ENCODE measurements at regions not wholly inside any gene's neighbourhood (a gene's known extent, or its start where the extent isn't known, plus 50 kb on each side); places are given as distances from the start of the nearest gene placed in this dataset.

DNA sequence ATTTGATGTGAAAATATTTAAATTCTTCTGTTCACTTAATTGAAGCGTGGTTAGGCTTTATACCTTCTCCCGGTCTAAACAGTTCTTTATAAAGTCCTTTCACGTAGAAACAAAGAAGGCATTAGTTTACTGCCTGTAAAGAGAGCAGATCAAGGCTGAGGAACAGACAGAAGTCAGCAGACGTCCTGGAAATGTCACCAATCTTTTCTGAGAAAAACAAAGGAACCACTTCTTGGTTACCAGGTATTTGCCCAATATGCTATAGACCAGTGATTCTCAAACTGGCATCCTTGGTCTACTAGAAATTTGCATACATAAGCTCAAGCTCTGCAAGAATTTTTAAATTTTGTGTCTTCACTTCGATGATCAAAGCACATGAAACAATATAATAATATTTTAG, 89.2 kb upstream of the STK17B start:
- Histone ChIP-seq H3K9me3 (replicated peaks in 1 of 3) (no peaks in the 10 kb centered on the region), H3K27ac (peak overlapping the region in 3 of 5 donors; percentile 0 to 64 (median 40)), H3K4me3 (no peak overlapping the region), H3K4me1 (replicated peaks in 1 of 2) (peaks cover 4 to 20% of the 10 kb centered on the region in 2 donors), H3K27me3 (no peaks in the 10 kb centered on the region), H3K36me3 (replicated peaks in 1 of 2) (no peaks in the 10 kb centered on the region)
- intact Hi-C loops (cut with DNase I) = no loop called here
- no peak for DNase-seq
- 86 to 93% (median 89%) methylated on average over 5 of the region's 5 CpGs for WGBS, 4 donors
- TF ChIP-seq, protein P1, sequence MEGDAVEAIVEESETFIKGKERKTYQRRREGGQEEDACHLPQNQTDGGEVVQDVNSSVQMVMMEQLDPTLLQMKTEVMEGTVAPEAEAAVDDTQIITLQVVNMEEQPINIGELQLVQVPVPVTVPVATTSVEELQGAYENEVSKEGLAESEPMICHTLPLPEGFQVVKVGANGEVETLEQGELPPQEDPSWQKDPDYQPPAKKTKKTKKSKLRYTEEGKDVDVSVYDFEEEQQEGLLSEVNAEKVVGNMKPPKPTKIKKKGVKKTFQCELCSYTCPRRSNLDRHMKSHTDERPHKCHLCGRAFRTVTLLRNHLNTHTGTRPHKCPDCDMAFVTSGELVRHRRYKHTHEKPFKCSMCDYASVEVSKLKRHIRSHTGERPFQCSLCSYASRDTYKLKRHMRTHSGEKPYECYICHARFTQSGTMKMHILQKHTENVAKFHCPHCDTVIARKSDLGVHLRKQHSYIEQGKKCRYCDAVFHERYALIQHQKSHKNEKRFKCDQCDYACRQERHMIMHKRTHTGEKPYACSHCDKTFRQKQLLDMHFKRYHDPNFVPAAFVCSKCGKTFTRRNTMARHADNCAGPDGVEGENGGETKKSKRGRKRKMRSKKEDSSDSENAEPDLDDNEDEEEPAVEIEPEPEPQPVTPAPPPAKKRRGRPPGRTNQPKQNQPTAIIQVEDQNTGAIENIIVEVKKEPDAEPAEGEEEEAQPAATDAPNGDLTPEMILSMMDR (IDR thresholded peaks at IDR 0.05) = no peak
- no peak for TF ChIP-seq POLR2A (IDR thresholded peaks at IDR 0.05)

DNA sequence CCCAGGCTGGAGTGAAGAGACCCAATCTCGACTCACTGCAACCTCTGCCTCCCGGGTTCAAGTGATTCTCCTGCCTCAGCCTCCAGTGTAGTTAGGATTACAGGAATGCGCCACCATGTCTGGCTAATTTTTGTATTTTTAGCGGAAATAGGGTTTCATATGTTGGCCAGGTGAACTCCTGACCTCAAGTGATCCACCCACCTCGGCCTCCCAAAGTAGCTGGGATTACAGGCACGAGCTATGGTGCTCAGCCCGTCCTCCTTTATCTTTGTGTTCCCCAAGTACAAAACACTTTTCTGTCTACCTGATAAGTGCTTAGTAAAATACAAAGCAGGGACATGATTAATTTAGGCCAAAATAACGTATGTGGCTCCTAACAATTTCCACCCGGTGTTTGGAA, 91.2 kb upstream of the STK17B start:
- H3K9me3 ChIP-seq (replicated peaks in 1 of 3) = no peaks in the 10 kb centered on the region
- peaks cover 7 to 32% of the 10 kb centered on the region in 2 donors for H3K4me1 ChIP-seq (replicated peaks in 1 of 2)
- intact Hi-C loops (cut with DNase I) = no loop called here
- no peak for DNase-seq
- no peak overlapping the region for H3K4me3 ChIP-seq
- WGBS, 4 donors = 84 to 90% (median 86%) methylated on average over 9 of the region's 9 CpGs
- H3K27ac ChIP-seq = peak overlapping the region in 2 of 5 donors; percentile 5 to 12
- no peaks in the 10 kb centered on the region for H3K36me3 ChIP-seq (replicated peaks in 1 of 2)
- H3K27me3 ChIP-seq = no peaks in the 10 kb centered on the region
- TF ChIP-seq, protein P1 (IDR thresholded peaks at IDR 0.05) = no peak
- TF ChIP-seq POLR2A (IDR thresholded peaks at IDR 0.05) = no peak

DNA sequence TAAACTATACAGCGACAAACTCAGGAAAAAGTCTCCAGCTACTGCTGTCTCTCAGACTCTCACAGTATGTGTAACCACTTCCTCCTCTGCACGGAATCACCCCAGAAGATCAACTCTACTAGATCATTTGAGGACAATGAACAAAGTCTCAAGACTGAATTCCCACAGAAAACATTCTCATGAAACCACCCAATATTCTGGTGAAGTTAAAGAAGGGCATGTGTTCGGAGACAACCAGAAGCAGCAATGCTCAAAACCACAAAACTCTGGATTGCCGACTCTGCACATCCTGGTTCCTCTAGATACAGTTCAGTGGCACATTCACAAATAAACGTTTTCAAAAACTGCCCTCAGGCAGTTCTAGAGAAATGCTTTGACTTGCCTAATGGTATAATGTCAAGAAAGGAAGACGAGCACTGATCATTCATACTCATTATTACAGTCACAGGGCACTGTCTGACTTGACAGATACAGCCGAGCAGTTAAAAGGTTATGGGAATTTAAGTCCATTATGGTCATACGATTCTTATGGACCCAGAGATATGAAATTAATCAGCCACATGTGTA, 91.9 kb upstream of the STK17B start:
- 57 to 62% (median 58%) methylated on average over 8 of the region's 8 CpGs for WGBS, 4 donors
- Histone ChIP-seq H3K9me3 (replicated peaks in 1 of 3) (no peaks in the 10 kb centered on the region), H3K27ac (peak overlapping the region in 1 of 5 donors; percentile 52), H3K4me3 (no peak overlapping the region), H3K27me3 (no peaks in the 10 kb centered on the region), H3K4me1 (replicated peaks in 1 of 2) (peaks cover 13 to 38% of the 10 kb centered on the region in 2 donors), H3K36me3 (replicated peaks in 1 of 2) (no peaks in the 10 kb centered on the region)
- intact Hi-C loops (cut with DNase I) = no loop called here
- peak in 3 of 7 donors; percentile 38 to 62 (median 51) for DNase-seq
- TF ChIP-seq POLR2A (IDR thresholded peaks at IDR 0.05) = no peak
- TF ChIP-seq, protein P1 (IDR thresholded peaks at IDR 0.05) = no peak

DNA sequence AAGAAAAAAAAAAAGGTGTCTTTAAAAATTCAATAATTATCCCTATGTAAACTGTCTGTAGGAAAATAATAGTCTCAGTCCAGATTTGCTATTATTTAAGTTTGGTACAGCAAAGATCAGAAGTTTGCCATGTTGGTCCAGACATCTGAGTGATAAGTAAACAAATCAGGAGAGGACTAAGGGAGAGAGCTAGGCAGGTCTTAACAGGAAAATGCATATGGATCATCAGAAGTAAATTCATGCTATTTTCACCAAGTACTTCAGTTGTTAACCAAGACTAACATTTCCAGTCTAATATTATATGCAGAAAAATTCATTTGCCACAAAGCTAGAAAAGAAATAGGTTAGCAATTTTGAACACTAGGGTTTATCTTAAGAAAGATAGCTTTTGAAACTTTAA, 95.0 kb upstream of the STK17B start:
- no peak for DNase-seq
- no peak overlapping the region for H3K27ac ChIP-seq
- no peak overlapping the region for H3K4me3 ChIP-seq
- peaks cover 19 to 33% of the 10 kb centered on the region in 2 donors for H3K4me1 ChIP-seq (replicated peaks in 1 of 2)
- intact Hi-C loops (cut with DNase I) = no loop called here
- TF ChIP-seq POLR2A (IDR thresholded peaks at IDR 0.05) = no peak
- TF ChIP-seq, protein P1 (IDR thresholded peaks at IDR 0.05) = no peak
- H3K9me3 ChIP-seq (replicated peaks in 1 of 3) = no peaks in the 10 kb centered on the region
- no peaks in the 10 kb centered on the region for H3K36me3 ChIP-seq (replicated peaks in 1 of 2)
- no peaks in the 10 kb centered on the region for H3K27me3 ChIP-seq

All from adrenal gland (tissue), 9 donors.